ENCODE measurements at regions not wholly inside any gene's neighbourhood (a gene's known extent, or its start where the extent isn't known, plus 50 kb on each side); places are given as distances from the start of the nearest gene placed in this dataset.

DNA sequence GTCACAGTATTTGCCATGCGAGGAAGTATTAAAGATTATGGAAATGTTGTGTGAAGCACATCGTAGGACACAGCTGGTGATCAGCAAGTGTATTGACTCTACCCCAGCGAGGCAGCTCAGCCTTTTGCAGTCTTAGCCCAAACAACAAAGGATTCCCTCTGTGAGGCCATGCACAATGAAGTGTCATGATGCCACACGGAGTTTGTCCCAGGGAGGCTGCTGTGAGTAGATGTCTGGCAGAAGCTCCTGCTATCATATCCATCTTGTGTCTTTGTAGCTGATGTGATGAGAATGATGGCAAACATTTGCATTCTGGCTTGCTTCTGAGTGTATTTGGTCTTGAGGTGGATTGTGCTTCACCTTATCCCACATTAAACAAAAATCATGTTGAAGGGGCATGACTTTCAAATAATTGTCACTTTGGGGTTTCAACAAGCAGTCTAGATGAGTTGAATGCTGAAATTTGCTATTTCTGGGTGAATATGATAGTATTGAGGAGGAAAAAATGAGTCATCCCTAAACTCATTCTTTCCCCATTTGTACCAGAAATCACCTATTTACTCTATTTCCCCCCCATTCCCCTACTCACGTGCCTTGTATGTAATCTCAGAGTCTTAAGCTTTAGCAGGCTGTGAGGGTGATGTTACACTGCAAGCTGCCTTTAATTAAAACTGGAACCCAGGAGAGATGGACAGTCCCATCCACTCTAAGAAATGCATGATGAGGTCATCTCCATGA is 273.5 kb downstream of the RNF144A start:
- TF ChIP-seq, protein P1, sequence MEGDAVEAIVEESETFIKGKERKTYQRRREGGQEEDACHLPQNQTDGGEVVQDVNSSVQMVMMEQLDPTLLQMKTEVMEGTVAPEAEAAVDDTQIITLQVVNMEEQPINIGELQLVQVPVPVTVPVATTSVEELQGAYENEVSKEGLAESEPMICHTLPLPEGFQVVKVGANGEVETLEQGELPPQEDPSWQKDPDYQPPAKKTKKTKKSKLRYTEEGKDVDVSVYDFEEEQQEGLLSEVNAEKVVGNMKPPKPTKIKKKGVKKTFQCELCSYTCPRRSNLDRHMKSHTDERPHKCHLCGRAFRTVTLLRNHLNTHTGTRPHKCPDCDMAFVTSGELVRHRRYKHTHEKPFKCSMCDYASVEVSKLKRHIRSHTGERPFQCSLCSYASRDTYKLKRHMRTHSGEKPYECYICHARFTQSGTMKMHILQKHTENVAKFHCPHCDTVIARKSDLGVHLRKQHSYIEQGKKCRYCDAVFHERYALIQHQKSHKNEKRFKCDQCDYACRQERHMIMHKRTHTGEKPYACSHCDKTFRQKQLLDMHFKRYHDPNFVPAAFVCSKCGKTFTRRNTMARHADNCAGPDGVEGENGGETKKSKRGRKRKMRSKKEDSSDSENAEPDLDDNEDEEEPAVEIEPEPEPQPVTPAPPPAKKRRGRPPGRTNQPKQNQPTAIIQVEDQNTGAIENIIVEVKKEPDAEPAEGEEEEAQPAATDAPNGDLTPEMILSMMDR (IDR thresholded peaks at IDR 0.05; ENCODE audit: low read depth, low read length, missing input control) = no peak
- TF ChIP-seq, protein P2, sequence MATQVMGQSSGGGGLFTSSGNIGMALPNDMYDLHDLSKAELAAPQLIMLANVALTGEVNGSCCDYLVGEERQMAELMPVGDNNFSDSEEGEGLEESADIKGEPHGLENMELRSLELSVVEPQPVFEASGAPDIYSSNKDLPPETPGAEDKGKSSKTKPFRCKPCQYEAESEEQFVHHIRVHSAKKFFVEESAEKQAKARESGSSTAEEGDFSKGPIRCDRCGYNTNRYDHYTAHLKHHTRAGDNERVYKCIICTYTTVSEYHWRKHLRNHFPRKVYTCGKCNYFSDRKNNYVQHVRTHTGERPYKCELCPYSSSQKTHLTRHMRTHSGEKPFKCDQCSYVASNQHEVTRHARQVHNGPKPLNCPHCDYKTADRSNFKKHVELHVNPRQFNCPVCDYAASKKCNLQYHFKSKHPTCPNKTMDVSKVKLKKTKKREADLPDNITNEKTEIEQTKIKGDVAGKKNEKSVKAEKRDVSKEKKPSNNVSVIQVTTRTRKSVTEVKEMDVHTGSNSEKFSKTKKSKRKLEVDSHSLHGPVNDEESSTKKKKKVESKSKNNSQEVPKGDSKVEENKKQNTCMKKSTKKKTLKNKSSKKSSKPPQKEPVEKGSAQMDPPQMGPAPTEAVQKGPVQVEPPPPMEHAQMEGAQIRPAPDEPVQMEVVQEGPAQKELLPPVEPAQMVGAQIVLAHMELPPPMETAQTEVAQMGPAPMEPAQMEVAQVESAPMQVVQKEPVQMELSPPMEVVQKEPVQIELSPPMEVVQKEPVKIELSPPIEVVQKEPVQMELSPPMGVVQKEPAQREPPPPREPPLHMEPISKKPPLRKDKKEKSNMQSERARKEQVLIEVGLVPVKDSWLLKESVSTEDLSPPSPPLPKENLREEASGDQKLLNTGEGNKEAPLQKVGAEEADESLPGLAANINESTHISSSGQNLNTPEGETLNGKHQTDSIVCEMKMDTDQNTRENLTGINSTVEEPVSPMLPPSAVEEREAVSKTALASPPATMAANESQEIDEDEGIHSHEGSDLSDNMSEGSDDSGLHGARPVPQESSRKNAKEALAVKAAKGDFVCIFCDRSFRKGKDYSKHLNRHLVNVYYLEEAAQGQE (IDR thresholded peaks at IDR 0.05) = no peak
- TF ChIP-seq JUND (IDR thresholded peaks at IDR 0.05) (no peak), GABPA (IDR thresholded peaks at IDR 0.05 in 1 of 2, conservative IDR thresholded peaks at IDR 0.05 in 1 of 2) (no peak), YY1 (IDR thresholded peaks at IDR 0.05) (no peak), TAF1 (conservative IDR thresholded peaks at IDR 0.05) (no peak), FOXA1 (IDR thresholded peaks at IDR 0.05) (no peak)
- TF ChIP-seq, protein P3, sequence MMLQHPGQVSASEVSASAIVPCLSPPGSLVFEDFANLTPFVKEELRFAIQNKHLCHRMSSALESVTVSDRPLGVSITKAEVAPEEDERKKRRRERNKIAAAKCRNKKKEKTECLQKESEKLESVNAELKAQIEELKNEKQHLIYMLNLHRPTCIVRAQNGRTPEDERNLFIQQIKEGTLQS (IDR thresholded peaks at IDR 0.05) = no peak
- TF ChIP-seq, protein P4, sequence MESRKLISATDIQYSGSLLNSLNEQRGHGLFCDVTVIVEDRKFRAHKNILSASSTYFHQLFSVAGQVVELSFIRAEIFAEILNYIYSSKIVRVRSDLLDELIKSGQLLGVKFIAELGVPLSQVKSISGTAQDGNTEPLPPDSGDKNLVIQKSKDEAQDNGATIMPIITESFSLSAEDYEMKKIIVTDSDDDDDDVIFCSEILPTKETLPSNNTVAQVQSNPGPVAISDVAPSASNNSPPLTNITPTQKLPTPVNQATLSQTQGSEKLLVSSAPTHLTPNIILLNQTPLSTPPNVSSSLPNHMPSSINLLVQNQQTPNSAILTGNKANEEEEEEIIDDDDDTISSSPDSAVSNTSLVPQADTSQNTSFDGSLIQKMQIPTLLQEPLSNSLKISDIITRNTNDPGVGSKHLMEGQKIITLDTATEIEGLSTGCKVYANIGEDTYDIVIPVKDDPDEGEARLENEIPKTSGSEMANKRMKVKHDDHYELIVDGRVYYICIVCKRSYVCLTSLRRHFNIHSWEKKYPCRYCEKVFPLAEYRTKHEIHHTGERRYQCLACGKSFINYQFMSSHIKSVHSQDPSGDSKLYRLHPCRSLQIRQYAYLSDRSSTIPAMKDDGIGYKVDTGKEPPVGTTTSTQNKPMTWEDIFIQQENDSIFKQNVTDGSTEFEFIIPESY (IDR thresholded peaks at IDR 0.05) = no peak
